ENCODE measurements at regions not wholly inside any gene's neighbourhood (a gene's known extent, or its start where the extent isn't known, plus 50 kb on each side); places are given as distances from the start of the nearest gene placed in this dataset.
A peak's percentile ranks its signal among the peaks of the same experiment; 100 is the strongest.
"Not testable (repeated sequence)": the region's sequence is repeated elsewhere in the genome, so short reads cannot be mapped to it uniquely, and the experiment has no call there.

GRCh38 chr7:50908628-50909290, 126.1 kb upstream of the GRB10 start:
- no peak for DNase-seq (ENCODE audit: low read depth)
- TF ChIP-seq, protein P1, sequence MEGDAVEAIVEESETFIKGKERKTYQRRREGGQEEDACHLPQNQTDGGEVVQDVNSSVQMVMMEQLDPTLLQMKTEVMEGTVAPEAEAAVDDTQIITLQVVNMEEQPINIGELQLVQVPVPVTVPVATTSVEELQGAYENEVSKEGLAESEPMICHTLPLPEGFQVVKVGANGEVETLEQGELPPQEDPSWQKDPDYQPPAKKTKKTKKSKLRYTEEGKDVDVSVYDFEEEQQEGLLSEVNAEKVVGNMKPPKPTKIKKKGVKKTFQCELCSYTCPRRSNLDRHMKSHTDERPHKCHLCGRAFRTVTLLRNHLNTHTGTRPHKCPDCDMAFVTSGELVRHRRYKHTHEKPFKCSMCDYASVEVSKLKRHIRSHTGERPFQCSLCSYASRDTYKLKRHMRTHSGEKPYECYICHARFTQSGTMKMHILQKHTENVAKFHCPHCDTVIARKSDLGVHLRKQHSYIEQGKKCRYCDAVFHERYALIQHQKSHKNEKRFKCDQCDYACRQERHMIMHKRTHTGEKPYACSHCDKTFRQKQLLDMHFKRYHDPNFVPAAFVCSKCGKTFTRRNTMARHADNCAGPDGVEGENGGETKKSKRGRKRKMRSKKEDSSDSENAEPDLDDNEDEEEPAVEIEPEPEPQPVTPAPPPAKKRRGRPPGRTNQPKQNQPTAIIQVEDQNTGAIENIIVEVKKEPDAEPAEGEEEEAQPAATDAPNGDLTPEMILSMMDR (IDR thresholded peaks at IDR 0.05; ENCODE audit: low read depth, low read length, missing control alignments) = no peak
- no peak overlapping the region for H3K4me3 ChIP-seq (ENCODE audit: low read depth, low read length)
- in situ Hi-C loops (cut with HindIII; ENCODE audit: low sequenced_read_pairs) = no loop called here

GRCh38 chr7:50898604-50899477, 116.1 kb upstream of the GRB10 start:
- H3K4me3 ChIP-seq (ENCODE audit: low read depth, low read length); in situ Hi-C loops (cut with HindIII; ENCODE audit: low sequenced_read_pairs); DNase-seq (ENCODE audit: low read depth): not testable (repeated sequence)

DNA sequence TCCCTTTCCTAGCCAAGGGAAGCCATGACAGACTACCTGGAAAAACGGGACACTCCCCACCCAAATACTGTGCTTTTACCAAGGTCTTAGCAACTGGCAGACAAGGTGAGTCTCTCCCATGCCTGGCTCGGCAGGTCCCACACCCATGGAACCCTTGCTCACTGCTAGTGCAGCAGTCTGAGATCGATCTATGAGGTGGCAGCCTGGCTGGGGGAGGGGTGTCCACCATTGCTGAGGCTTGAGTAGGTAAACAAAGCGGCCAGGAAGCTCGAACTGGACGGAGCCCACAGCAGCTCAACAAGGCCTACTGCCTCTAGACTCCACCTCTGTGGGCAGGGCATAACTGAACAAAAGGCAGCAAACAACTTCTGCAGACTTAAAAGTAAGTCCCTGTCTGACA, 104.4 kb upstream of the GRB10 start:
- H3K4me3 ChIP-seq (ENCODE audit: low read depth, low read length); DNase-seq (ENCODE audit: low read depth); in situ Hi-C loops (cut with HindIII; ENCODE audit: low sequenced_read_pairs): not testable (repeated sequence)

DNA sequence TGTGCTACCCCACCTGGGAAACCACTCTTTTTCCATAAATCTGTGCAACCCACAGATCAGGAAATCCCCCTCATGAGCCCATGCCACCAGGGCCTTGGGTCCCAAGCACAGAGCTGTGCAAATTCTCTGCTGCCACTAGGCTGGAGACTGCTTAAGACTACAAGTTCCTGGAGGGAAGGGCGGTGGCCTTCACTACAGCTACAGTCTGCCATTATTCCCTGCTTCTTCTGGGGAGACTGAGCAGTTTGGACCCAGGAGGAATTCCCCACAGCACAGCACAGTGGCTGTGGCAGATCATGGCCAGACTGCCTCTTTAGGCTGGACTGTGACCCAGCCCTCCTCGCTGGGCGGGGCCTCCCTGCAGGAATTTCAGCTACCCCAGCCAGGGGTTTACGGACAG, 89.7 kb upstream of the GRB10 start:
- in situ Hi-C loops (cut with HindIII; ENCODE audit: low sequenced_read_pairs) = no loop called here
- H3K4me3 ChIP-seq (ENCODE audit: low read depth, low read length) = no peak overlapping the region
- TF ChIP-seq, protein P1 (IDR thresholded peaks at IDR 0.05; ENCODE audit: low read depth, low read length, missing control alignments) = no peak
- no peak for DNase-seq (ENCODE audit: low read depth)

DNA sequence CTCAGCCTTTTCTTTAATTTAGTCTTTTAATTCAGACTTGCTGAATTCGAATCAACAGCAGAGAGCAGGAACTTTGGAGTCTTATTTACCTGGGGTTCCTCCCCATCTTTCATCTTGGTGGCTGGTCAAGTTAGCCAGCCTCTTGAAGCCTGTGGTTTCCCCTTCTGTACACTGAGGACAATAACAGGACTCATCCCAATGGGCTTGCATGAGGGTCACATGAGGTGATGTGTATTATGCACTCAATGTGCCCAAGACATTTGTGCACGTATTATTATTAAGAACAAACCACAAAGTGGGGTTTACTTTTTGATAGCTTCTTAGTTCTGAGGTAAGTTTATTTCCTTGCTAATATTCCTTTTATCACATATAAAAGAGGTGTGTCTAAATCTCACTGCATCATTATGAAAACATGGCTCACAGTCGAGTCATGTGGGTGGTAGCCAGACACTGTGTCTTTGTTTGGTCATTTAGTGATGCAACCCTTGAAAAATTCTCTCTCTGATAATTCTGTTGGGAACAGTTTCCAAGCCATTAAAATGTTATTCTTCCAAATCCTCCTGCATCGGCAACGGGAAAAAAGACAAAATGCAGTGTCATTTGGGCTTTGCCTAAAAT, 86.5 kb upstream of the GRB10 start:
- TF ChIP-seq, protein P1 (IDR thresholded peaks at IDR 0.05; ENCODE audit: low read depth, low read length, missing control alignments) = no peak
- peak; percentile 56 for DNase-seq (ENCODE audit: low read depth)
- in situ Hi-C loops (cut with HindIII; ENCODE audit: low sequenced_read_pairs) = no loop called here

GRCh38 chr7:50868426-50869100, 85.9 kb upstream of the GRB10 start:
- no peak overlapping the region for H3K4me3 ChIP-seq (ENCODE audit: low read depth, low read length)
- in situ Hi-C loops (cut with HindIII; ENCODE audit: low sequenced_read_pairs) = no loop called here
- no peak for DNase-seq (ENCODE audit: low read depth)
- TF ChIP-seq, protein P1 (IDR thresholded peaks at IDR 0.05; ENCODE audit: low read depth, low read length, missing control alignments) = no peak

More for the DNA sequence above, 86.5 kb upstream of the GRB10 start:
- H3K4me3 ChIP-seq (ENCODE audit: low read depth, low read length) = no peak overlapping the region

- no peak overlapping the region for H3K4me3 ChIP-seq (ENCODE audit: low read depth, low read length)
- in situ Hi-C loops (cut with HindIII; ENCODE audit: low sequenced_read_pairs) = no loop called here
- no peak for DNase-seq (ENCODE audit: low read depth)
- TF ChIP-seq, protein P1 (IDR thresholded peaks at IDR 0.05; ENCODE audit: low read depth, low read length, missing control alignments) = no peak
These were observed 84.3 kb upstream of the GRB10 start for GRCh38 chr7:50867034-50867356.

Measured in astrocyte of the cerebellum (primary cell).